NCI-H146 treated with DMSO at 0.1 percent for 48 hours (cell line): ENCODE measurements at regions not wholly inside any gene's neighbourhood (a gene's known extent, or its start where the extent isn't known, plus 50 kb on each side); places are given as distances from the start of the nearest gene placed in this dataset.
A peak's percentile ranks its signal among the peaks of the same experiment; 100 is the strongest.
"Not testable (repeated sequence)": the region's sequence is repeated elsewhere in the genome, so short reads cannot be mapped to it uniquely, and the experiment has no call there.

ENCODE experiments used
- DNase-seq: peaks from one replicate; lab custom pipeline; 2025; ENCODE audit not compliant: unreplicated experiment; lab: John Stamatoyannopoulos, UW

DNA sequence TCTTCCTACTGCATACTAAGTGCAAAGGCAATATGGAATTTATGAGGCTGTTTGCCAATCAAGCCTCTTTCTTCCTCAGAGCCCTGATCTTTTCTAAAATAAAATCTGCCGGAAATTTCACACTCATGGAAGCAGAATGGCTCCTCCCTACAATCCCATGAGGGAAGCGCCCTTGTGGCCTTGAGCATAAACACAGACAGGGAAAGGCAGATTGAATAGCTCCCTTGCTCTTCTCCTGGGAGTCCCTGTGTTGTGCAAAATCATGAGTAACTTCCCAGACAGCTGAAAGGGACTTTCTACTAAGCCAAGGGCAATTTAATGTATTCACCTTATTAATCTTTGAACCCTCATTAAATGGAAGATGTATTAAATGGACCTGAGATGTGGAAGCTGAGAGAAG is 226.1 kb upstream of the PIK3R1 start:
- no peak for DNase-seq

DNA sequence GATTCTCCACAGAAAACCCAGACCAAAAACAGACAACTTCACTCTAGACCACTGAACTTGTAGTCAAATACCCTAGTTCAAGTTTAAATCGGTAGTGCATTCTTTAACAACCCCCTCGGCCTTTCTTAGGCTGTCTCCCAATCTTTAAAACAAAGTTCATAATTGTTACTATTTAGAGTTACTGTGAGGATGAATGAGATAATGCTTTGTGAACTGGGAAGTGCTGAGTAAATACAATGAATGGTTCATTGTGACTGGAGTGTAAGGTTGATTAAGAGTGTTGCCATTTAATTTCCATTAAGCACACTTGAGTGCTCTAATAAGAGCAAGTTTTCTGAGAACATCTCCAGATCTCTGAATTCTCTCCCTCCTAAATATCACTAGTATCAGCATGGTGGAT is 228.8 kb upstream of the PIK3R1 start:
- DNase-seq: no peak

DNA sequence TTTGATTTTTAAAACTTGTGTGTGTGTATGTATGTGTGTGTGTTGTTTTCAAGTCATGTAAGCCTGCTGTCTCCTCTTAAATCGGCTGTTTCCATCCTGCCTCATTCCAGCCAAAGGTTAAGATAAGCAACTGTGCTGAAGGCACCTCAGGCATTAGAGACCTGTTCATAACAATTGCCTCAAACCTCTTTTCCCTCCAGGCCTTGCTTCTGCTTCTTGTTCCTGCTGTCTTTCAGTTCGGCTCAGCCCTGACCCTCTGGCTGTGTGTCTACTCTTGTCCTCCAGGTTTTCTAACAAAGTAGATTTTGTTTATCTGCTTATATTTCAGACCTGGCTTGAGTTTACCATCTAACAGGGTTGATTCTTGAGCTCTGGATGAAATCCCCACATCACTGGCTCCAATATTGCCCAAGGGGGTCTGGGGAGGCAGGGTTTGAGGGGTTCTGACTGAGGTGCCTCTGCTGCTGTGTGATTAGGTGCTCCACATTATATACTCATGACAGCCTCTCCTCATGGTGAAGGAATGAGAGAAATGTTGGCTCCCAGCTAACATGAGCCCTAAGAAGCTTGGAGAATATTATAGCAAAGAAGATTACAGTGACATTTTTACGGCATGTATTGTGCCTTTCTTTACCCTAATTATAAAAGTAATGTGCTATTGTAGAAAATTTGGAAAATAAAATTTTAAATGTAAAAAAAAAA is 229.7 kb upstream of the PIK3R1 start:
- no peak for DNase-seq

DNA sequence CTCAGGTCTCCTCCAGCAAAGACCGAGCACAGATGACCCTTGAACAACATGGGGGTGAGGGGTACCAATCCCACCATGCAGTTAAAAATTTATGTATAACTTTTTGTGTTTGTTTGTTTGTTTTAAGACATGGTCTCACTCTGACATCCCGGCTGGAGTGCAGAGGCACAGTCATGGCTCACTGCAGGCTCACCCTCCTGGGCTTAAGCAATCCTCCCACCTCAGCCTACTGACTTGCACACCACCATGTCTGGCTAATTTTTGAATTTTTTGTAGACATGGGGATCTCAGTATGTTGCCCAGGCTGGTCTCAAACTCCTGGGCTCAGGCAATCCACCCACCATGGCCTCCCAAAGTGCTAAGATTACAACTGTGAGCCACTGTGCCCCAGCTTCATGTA is 231.0 kb upstream of the PIK3R1 start:
- DNase-seq: no peak

DNA sequence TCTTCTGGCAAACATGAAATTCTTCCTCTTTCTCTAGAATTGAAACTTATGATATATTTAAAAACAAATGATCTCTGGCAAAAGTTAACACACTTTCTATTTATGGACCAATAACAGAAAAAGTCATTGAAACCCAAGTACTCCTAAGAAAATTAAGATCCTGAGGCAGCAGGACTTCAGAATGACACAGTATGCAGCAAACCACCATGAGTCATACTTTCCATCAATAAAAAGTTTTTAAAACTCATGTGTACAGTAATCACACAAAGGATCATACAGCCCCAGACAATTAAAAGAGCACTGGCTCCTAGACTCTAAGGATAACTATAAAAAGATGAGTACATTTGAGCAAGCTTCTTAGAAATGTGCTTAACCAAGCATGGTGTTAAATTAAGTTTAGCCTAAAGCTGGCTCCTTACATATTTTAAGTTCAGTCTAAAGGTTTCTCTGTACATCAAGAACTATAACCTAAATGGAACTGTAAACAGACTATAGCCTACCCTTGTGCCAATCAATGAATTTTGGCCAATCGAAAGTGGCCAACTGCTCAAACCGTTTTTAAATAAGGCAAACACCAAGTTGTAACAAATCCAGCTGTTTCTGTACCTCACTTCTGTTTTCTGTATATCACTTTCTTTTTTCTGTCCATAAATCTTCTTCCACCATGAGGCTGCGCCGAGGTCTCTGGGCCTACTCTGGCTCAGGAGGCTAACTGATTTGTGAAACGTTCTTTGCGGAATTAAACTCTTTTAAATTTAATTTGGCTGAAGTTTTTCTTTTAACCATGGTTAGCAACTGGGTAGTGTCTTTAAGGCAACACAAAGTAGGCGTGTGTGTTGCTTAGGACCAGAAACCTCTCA is 232.1 kb upstream of the PIK3R1 start:
- DNase-seq: no peak

DNA sequence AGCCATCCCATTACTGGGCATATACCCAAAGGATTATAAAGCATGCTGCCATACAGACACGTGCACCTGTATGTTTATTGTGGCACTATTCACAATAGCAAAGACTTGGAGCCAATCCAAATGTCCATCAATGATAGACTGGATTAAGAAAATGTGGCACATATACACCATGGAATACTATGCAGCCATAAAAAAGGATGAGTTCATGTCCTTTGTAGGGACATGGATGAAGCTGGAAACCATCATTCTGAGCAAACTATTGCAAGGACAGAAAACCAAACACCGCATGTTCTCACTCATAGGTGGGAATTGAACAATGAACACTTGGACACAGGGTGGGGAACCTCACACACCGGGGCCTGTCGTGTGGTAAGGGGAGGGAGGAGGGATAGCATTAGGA is 233.4 kb upstream of the PIK3R1 start:
- not testable (repeated sequence) for DNase-seq

DNA sequence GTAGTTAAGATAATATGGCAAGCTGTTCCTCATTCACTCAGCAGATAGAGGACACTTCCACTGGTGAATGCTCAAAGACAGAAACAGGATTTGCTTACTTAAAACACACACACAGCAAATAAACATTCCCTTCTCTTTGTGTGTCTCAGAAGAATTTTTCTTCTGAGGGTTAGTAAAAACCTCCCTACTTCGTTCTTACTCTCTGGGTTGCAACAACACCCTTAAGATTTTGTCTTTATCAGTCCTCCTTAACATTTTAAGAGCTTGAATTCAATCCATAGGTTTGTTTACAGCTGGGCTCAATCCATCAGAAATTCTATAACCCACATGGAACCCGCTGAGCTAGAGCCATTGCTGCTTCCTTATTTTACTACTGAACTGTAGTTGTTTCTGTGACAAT is 237.4 kb upstream of the PIK3R1 start:
- no peak for DNase-seq

DNA sequence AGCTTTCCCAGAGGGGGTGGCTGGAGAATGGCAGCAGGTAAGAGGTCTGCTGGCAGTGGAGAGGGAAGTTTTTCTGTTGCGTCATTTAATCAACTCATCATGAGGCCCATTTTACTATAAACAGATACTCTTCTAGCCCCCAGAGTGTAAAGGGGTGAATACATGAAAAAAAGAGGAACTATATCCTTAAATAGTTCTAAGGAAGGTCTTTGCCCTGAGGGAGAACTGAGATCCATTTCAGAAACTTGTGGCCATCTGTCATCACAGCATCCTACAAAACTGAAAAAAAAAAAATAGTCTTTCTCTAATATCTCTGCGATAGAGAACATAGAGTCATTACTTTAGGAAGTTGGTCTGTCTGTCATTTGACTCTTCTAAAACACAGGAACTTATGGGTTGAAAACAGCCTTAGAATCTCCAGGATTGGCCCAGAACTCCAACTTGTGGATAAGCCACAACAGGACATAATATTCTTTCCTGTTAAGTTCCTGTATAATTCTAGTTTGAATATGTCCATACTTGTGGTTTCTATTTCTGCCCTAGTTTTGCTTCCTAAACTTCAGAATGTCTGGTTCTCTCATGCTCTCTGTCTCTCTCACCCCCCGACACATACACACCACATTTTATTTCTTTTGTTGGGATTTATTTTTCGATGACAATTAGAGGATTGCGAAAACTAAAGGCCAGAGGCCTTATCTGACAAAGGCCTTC is 238.5 kb upstream of the PIK3R1 start:
- DNase-seq: no peak

DNA sequence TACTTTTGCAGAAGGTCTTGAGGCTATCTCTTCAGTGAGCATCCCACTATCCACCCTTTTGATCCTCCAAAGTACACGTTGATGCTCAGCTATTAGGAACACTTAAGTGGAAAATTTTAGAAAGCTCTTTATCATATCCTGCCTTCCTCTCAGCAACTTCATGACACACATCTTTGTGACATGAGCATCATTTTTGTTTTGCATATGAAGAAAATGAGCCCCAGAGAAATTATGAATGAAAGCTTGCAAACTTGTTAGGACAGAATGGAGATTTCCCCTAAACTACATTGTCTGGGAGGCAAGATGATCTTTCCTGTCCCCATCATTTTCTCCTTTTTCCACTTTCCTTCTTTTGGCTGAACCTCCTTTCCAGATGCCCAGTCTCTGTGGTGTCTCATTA is 239.4 kb upstream of the PIK3R1 start:
- no peak for DNase-seq

DNA sequence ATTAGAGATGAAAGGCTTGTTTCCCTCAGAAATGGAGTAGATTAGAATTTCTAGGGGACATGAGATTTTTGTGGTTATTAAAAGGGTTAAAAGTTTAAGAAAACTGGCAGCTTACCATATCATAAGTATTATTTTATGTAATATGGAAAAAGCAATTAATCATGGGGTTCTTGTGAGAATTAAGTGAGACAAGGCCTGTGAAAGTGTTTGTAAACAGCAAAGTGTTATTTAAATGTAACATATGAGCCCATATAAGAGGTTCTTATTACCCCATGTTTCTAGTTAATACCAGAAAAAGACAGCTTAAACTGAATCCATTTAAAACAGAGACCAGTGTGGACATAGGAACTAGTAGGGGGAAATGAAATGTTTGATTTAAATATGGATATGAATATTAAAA is 241.1 kb upstream of the PIK3R1 start:
- no peak for DNase-seq

DNA sequence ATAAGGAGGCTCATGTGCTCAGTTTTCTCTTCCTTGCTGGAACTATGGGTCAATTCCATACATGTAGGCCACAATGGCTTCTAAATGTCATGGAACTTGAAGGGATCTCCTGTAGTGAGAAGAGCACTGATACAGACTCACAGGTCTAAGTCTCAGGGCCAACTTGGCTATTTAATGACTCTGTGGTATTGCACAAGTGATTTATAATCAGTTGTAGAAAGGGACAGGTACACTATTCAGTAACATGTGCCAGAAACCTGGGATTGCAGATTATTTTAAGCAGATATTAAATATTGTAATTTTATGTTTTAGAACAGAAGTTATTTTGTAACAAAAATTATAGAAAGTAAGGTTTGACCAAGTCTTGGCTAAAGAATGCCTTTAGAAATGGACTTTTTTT is 241.5 kb upstream of the PIK3R1 start:
- no peak for DNase-seq

DNA sequence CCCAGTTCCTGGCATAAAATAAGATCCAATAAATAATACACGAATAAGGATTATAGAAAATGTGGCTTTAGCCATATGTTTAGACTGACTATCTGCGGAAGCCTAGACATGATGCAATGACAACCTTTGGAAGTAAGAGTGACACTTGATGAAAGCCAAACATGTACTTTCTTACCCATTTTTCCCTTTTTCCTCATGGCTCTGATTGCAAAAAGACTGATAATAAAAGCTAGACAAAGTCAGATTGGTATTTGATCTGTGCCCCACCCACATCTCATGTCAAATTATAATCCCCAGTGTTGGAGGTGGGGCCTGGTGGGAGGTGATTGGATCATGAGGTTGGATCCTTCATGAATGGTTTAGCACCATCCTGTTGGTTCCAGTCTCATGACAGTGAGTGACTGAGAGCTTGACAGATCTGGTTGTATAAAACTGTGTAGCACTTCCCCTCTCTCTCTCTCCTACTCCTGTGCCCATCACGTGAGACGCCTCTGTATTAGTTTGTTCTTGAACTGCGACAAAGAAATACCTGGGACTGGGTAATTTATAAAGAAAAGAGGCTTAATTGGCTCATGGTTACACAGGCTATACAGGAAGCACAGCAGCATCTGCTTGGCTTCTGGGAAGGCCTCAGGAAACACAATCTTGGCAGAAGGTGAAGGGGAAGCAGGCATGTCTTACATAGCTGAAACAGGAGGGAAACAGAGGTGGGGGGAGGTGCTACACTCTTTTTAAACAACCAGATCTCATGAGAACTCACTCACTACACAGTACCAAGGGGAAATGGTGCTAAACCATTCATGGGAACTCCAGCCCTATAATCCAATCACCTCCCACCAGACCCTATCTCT is 243.4 kb upstream of the PIK3R1 start:
- no peak for DNase-seq

DNA sequence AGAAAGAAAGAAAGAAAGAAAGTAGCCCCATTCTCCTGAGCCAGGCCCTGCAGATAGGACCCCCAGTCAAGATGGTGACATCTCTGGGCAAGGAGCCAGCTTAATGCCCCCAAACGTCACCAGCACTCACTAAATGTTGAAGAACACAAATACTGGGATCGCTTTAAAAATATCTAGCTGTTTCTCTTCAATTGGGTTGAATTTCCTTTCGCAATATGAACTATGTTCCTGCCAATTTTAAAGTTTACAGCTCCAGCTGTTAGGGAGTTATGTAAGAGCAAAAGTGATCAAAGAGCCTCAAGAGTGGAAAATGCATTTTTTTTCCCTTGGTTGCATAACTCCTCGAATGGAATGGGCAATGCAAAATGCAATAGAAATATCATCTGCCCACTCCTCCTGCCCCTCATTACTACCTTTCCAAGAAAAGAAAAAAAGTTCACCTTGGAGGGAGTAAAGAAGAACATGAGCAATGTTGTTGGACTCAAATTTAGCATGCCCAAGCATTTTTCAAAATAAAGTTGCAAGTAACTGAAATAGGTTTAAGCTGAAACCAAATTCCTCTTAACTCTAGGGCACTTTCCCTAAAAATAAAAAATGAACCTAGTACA is 244.2 kb upstream of the PIK3R1 start:
- no peak for DNase-seq

DNA sequence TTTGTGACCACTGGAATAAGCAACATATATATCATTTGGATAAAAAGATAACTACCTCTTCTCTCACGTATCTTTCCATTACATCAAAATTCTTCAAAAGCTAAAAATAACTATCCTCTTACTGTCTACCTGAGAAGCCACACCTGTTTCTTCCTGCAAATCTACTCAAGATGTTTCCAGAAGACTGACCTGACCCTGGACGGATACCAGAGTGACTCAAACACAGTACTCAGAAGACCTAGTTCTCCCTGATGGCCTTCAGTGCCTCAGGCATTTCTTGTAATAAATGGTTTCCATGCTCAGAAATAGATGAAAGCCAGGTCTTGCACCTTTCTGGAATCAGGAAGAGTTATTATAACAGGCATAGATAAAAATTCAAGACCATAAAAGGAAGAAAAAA is 245.9 kb upstream of the PIK3R1 start:
- no peak for DNase-seq

DNA sequence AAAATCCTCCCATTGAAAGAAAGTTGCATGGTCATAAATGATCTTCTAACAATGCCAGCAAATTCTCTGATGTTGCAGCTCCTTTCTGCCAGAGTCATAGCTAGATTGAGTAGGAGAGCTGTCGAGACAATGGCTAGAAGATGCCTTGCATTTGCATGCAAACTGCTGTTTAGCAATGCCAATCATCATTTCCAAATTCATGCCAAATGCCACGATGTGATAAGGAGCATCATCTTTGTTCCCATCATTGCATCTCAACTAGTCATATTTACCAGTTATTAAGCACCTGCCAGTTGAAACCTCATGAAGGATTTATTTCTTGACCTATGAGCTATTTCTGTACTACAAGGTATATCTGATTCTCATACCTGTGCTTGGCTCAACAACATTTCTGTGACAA is 246.4 kb upstream of the PIK3R1 start:
- DNase-seq: no peak

DNA sequence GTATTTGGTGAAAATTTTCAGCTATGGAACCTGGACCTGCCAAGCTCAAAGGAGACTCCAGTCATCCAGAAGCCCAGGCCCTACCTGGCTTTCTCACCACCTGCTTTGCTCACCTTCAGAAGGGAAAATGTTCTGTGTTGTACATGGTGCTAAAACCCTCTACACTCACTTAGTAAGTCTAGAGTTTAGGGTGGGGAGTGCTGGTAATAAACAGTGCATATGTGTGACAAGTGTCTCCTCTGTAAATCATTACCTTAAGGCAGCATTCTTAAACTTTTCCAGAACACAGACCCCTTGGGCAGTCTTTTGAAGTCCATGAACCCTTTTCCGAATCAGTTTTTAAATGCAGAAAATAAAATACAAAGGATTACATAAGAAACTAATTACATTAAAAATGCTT is 248.8 kb upstream of the PIK3R1 start:
- no peak for DNase-seq

DNA sequence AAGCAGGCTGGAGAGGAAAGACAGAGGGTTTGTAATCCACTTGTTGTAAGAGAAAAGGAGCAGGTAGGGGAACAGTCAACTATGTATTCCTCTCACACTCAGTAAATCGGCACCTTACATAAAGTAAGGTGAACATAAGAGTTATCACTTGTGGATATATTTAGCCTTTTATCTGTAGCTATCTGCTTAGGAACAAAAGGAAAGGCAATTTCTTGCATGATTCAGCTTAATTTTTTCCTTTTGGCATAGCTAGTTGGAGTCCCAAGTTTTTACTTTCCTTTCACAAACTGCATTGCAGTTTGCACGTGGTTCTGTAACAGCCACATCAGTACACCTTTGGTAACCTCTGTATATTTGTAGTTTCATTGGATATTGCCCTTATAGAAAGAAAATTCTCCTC is 250.9 kb upstream of the PIK3R1 start:
- DNase-seq: no peak

DNA sequence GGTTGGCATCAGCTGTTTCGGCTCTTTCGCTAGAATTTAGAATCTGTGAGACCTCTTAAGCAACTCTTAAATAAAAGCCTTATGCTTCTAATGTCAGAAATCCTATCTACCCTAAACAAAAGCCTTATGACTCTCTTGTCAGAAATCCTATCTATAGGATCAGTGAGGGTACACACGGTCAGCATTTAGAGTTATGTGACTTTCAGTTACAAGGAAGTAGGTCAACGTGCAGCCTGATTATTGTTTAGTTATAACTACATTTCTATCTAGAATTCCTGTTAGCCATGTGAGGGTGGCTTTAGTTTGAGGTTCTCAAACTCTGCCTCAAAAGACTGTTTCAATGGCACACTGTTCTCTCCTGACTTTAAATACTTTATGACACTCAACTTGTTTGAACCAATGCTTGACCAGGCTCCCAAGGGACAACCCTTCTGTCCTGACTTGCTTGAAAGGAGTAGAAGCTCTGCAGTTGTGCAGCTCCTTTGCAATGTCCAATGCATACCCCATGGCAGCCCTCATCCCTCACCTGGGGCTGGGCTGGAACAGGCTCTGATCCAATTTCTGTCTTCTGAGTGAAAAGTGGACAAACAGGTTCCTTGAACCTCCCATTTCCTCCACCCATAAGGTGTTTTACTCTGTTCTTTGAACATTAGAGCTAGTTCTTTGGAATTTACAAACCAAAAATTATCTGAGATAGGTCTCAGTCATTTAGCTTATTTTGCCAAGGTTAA is 251.6 kb upstream of the PIK3R1 start:
- no peak for DNase-seq

DNA sequence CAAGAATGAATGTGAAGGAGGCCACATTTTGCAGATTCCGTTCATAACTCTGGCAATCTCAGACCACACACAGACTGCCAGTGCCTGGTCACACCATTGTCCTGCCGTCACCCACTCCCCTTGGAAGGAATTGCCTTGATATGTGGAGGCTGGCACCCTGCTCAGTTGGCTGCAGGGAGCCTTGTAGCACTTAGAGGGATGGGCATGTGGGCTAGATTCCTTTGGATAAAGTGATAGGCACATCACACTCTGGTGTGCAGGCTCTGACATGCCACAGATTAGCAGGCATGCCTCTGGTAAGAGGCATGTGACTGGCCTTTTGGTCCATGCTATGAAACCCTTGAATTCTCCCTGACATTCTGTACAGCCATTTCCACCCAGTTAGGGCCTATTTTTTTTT is 254.6 kb upstream of the PIK3R1 start:
- no peak for DNase-seq

DNA sequence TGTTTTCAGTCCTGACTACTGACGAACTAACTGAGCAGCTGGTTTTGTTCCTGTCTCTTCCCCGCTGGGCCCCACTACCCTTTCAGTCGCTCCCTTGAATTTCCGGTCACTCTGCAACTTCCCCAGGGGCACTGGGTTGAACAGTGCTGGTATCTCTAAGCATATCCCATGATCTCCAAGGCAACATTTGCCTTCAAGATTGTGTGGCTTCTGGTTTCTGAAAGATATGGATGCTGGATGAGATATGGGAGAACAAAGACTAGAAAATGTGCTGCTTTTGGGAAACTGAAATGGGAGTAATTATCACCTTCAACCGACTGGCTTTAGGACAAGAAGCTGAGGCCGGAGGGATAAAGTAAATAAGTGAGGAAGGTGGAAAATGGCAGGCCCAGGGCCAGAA is 258.2 kb upstream of the PIK3R1 start:
- DNase-seq: peak; percentile 57
